HG02938 (cell line): ENCODE measurements at regions not wholly inside any gene's neighbourhood (a gene's known extent, or its start where the extent isn't known, plus 50 kb on each side); places are given as distances from the start of the nearest gene placed in this dataset.

Experiments used
- ATAC-seq: cut with Tn5 transposase; IDR thresholded peaks from one replicate; pipeline ENCODE4 v1.9.1; 2021; ENCODE audit warnings: mild to moderate bottlenecking, moderate library complexity; ENCODE audit not compliant: unreplicated experiment

- ATAC-seq: no peak
Measured at GRCh38 chr2:60174146-60174545, 379.3 kb downstream of the BCL11A start.

DNA sequence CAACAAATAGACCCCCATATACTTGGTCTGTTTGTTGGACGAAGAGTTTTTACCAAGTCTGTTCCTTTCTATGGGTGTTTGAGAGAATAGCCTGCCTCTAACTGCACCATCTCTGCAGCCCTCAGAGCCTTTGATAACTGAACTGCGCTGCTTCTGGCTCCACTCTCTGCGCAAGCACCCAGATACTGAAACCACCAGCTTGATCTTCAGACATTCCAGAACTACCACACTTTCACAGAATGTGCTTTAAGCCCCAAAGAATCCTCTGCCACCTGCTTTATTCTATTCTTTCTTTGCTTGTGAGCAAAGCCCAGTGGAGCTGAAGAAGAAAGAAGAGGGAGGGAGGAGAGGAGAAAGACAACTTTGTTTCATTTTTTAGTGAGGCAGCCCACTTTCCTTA is 380.7 kb downstream of the BCL11A start:
- no peak for ATAC-seq

DNA sequence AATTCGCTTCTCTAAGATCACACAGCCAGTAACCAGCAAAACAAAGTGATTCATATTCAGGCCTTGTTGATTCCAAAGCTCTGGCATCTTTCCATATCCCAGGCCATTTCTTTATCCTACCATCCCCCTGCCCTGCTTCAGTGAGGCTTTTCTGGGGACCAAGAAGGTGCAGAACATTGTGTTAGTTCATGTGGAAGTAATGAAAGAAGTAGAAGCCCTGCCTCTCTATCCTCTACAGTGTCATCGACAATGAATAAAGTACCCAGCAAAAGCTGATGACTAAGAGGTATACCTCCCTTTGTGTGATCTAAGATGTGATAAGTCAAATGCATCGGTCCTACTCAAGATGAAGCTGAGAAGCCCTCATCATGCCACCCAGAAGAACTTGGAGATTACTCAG is 383.2 kb downstream of the BCL11A start:
- no peak for ATAC-seq

DNA sequence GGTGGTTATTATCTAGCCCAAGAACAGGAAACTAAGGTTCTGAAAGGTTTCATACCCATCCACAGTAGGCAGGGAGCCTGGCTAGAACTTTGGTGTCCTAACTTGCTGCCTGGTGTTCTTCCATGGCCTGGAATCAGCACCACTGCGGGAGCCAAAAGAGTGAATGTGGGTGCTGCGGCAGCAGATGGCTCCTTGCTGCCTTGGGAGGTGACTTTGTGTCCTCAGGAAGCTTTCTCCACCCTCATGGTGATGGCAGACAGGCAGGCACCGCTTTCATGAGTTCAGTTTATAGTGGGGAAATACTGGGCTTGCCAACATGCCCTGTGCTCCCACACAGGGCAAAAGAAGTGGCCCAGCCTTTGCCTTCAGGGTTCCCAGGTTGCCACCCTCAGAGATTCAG is 385.2 kb downstream of the BCL11A start:
- ATAC-seq: no peak

DNA sequence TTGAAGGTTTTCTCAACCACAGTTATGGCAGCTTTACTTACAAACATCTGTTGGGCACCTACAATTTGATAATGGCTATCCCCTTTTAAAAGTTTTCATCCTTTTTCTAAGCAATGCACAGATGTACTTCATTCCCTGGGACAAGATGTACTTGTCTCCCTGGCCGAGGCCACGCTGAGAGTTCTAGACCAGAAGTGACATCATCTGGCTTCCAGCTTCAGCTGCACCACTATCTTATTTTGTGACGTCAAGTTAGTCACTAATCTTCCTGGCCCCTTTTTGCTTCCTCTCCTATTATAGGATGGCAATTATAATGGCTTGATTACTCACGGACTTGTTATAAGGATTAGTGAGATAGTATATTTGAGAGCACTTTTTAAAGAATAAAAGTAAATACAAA is 386.4 kb downstream of the BCL11A start:
- no peak for ATAC-seq

DNA sequence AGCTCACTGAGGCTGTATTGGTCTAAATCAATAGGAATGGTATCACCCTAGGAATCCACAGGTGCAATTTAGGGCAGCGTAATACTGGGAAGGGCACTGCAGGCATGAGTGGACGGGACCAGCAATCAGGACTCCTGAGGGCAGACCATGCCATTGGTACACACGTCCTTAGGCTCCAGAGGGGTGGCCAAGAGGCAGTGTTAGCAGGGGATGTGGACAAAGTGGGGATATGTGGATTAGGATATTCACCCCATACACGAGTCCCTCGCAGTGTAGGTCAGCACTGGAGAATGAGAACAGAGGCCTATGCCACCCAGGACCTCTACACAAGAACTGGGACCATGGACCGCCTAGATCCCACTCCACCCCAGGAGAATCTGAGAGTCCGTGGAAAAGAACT is 389.8 kb downstream of the BCL11A start:
- ATAC-seq: no peak

- no peak for ATAC-seq
Measured at GRCh38 chr2:60159519-60159918, 393.9 kb downstream of the BCL11A start.

GRCh38 chr2:60158262-60158661 is 395.2 kb downstream of the BCL11A start:
- ATAC-seq: no peak

DNA sequence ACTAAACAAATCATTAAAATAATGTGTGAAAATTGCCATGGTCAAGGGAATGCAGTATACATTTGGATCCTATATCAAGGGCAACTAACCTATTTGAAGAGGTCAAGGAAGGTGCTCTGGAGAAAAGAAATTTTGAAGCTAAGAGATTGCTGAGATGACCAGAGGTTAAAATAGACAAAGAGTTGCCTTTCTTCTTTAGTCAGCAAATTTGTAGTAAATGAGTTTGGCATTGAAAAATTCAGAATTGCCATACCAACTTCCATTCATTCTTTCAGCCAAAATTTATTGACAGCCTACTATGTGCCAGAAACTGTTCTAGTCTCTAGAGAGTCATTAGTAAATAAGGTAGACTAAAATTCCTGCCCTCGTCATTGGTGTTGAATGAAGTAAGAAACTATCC is 396.2 kb downstream of the BCL11A start:
- ATAC-seq: no peak

DNA sequence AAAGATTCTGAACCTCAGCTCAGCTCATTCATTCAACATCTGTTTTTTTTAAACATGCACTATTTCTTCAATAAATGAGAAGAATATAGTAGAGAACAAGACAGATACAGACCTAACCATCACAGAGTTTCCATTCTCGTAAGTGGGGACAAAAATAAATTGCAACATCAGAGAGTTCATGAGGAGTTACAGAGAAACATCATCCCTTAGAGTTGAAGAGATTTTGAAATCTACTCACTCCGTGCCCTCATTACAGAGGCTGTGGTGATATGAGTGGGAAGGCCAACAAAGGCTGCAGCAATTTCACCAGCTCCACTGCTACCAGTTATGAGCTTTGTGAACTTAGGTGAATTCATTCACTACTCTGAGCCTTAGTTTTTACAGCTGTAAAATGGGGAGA is 399.3 kb downstream of the BCL11A start:
- no peak for ATAC-seq

DNA sequence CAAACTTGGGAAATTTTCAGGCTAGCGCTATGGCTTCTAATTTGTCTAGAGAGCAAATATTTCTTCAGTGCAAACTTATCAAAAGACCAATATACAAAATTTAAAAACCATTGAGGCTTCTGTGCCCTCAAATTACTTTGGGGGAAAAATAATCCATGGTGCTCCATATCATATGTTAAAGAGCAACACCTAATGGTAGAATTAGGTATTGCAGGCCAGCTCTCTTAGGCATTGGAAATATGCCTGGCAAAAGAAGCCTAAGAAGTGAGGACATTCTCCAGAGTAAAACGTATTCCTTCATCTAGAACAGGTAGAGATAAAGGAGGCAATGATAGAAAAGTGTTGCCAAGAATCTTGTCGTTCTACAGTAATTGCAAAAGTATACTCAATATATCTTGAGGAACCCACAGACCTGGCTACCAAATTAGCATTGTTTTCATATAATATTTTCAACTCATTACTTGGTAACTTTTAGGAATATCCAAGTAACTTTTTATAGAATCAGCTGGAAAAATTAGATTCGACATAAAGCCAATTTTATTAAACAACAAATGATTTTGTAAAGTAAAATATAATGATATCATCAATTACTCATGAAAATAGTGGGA is 401.1 kb downstream of the BCL11A start:
- no peak for ATAC-seq

DNA sequence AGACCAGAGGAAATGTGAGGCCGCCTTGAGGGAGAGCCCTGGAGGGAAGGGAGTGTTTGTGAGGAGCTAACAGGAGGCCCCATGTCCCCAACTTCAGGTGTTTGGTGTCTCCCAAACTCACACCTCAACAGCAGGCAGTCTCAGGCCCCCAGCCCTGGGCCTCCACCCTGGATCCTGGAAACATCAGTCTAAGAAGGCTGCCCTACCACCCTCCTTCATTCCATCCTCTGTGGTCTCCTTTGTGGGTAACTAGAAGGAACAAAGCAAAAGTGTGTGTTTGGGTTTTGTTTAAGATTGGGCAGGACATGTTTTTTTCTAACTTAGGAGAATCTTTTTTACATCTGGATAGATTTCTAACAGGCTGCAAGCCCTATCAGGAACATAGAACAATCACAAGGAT is 404.3 kb downstream of the BCL11A start:
- peak; percentile 13 for ATAC-seq

- ATAC-seq: peak; percentile 72
Measured at GRCh38 chr2:60148716-60149115, 404.7 kb downstream of the BCL11A start.

GRCh38 chr2:60140185-60140584 is 413.3 kb downstream of the BCL11A start:
- no peak for ATAC-seq

GRCh38 chr2:60136913-60137312 is 416.5 kb downstream of the BCL11A start:
- no peak for ATAC-seq

- no peak for ATAC-seq
Measured at GRCh38 chr2:60127191-60127590, 426.3 kb downstream of the BCL11A start.

DNA sequence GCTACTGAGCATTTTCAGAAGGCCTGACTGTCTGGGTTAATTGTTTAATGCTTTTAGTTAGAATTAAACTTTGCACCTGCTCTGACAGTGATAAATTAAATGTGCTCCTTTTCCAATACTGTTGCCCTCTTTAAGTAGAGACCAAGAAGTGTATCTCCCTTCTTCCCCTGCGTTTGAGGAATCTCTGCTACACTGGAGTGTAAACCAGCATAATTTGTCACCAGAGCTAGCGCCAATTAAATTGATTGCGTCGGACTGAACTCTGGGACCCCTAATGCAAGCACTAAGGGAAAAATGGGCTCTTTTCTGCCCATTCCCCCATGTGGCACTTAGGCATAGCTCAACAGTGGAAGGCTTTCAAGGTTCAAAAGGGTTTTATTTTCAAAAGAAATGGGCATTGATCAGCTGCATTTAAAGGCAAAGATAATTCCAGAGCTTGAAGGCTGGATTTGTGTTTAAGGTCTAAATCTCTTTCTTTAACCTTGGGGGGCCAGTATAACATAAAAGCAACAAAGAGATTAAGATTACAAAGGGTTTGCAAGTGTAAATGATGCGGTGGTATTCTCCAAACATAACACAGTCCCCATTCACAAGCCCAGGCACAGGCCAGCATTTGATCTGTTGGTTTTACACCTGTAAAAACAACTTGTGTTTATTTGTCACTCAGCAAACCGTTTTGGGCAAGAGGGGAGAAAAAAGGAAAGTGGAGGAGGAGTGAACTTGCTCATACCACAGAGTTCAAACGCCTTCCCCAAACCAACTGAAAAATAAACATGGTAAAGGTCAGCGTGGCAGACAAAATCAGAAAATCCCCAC is 427.6 kb downstream of the BCL11A start:
- no peak for ATAC-seq

- ATAC-seq: no peak
Measured at GRCh38 chr2:60119778-60120177, 433.7 kb downstream of the BCL11A start.

DNA sequence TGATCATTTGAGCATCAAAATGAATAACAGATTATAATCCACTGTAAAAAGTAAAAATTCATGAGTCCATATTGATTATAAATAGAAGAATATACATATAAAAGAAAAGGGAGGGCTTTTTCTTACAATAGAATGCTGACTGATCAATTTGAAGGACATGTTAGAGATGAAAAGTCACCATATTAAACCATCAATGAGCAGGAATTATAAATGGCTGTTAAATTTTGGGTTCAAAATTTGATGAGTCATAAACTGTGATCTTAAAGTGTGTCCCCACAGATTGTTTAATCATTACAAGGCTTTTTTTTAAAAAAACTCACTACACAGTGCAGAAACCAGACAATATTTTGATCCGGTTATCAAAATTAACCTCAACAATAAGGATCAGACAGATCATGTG is 434.5 kb downstream of the BCL11A start:
- no peak for ATAC-seq

- ATAC-seq: no peak
Measured at GRCh38 chr2:60118061-60118460, 435.4 kb downstream of the BCL11A start.

DNA sequence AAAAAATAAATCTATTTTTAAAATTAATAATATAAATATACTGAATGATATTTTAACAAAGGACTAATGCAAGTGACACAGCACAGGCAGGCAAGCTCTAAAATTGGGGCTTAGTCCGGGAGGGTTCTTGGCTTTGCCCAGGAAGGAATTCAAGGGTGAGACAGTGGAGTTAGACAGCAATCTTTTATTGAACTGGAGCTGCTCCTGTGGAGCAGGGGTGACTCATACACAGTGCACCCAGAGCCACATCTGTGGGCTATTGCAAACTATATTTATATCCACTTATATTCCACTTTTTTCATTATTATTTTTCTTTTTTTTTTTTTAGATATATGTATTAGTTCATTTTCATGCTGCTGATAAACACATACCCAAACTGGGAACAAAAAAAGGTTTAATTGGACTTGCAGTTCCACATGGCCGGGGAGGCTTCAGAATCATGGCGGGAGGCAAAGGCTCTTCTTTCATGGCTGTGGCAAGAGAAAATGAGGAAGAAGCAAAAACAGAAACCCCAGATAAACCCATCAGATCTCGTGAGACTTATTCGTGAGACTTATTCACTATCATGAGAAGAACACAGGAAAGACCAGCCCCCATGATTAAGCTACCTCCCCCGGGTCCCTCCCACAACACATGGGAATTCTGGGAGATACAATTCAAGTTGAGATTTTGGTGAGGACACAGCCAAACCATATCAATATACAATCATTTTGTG is 437.1 kb downstream of the BCL11A start:
- ATAC-seq: no peak

DNA sequence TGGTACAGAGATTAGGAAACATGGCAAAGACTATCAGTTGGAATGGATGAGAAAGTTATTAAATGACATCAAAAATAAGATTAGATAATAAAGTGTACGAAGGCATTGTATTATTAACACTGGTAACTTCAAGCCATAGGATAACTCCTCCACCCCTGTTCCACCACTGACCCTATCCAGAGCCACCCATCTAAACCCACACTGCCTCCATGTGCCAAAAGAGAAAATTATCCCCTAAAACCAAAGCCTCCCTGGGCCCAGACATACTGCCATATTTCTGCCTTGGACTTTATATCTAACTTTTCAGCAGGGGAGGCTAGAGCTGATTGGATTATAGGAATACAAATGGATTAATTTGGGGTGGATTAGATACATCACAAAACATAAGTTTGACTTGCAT is 443.7 kb downstream of the BCL11A start:
- ATAC-seq: no peak
